ENCODE measurements at regions not wholly inside any gene's neighbourhood (a gene's known extent, or its start where the extent isn't known, plus 50 kb on each side); places are given as distances from the start of the nearest gene placed in this dataset.

GRCh38 chr21:23960769-23961168, 1646.5 kb downstream of the MRPL39 start:
- no peak overlapping the region for H3K27ac Mint-ChIP-seq (ENCODE audit: unreplicated experiment)
- no peak for DNase-seq (ENCODE audit: low spot score)
- no peaks in the 10 kb centered on the region for H3K27me3 Mint-ChIP-seq (ENCODE audit: low read depth)
- H3K9me3 Mint-ChIP-seq (ENCODE audit: low read depth) = peaks cover 51% of the 10 kb centered on the region
- TF ChIP-seq, protein P1, sequence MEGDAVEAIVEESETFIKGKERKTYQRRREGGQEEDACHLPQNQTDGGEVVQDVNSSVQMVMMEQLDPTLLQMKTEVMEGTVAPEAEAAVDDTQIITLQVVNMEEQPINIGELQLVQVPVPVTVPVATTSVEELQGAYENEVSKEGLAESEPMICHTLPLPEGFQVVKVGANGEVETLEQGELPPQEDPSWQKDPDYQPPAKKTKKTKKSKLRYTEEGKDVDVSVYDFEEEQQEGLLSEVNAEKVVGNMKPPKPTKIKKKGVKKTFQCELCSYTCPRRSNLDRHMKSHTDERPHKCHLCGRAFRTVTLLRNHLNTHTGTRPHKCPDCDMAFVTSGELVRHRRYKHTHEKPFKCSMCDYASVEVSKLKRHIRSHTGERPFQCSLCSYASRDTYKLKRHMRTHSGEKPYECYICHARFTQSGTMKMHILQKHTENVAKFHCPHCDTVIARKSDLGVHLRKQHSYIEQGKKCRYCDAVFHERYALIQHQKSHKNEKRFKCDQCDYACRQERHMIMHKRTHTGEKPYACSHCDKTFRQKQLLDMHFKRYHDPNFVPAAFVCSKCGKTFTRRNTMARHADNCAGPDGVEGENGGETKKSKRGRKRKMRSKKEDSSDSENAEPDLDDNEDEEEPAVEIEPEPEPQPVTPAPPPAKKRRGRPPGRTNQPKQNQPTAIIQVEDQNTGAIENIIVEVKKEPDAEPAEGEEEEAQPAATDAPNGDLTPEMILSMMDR (IDR thresholded peaks at IDR 0.05) = no peak
- H3K36me3 Mint-ChIP-seq (ENCODE audit: low read depth) = no peaks in the 10 kb centered on the region
- H3K4me1 Mint-ChIP-seq (ENCODE audit: low read depth) = no peaks in the 10 kb centered on the region
- H3K4me3 Mint-ChIP-seq (ENCODE audit: unreplicated experiment) = no peak overlapping the region

DNA sequence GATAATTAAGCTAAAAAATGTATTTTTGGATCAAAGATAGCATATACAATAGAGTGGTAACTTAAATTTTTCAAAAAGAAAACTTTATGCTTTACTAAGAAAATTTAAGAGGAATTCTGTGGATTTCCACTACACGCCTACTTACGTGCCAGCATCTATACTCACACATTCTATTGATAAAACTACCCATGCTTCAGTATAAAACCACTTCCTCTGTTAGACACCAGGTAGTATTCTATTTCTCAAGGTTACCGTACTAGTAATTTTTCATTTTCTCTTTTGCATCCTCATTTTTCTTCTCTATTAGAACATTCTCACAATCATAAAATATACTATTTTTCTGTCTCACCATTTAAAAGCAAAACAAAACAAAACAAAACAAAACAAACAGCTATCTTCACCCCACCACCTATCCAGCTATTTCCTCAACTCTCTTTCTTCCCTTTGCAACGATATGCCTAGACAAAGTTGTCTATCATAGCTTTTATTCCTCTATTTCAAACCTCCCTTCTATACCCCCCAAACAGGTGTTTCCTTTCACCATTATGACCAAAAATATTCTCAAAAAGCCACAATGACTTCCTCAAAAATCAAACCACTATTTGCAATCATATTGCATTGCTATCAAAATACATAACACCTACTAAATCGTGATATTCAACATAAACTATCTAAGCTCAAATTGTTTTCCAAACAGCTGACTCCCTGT, 1652.0 kb downstream of the MRPL39 start:
- Mint-ChIP-seq H3K36me3 (ENCODE audit: low read depth) (no peaks in the 10 kb centered on the region), H3K9me3 (ENCODE audit: low read depth) (peaks cover 46% of the 10 kb centered on the region), H3K4me1 (ENCODE audit: low read depth) (no peaks in the 10 kb centered on the region), H3K4me3 (ENCODE audit: unreplicated experiment) (no peak overlapping the region), H3K27me3 (ENCODE audit: low read depth) (no peaks in the 10 kb centered on the region), H3K27ac (ENCODE audit: unreplicated experiment) (no peak overlapping the region)
- TF ChIP-seq, protein P1 (IDR thresholded peaks at IDR 0.05) = no peak
- no peak for DNase-seq (ENCODE audit: low spot score)

- no peak overlapping the region for H3K27ac Mint-ChIP-seq (ENCODE audit: unreplicated experiment)
- H3K9me3 Mint-ChIP-seq (ENCODE audit: low read depth) = peaks cover 50% of the 10 kb centered on the region
- no peak for DNase-seq (ENCODE audit: low spot score)
- no peak overlapping the region for H3K4me3 Mint-ChIP-seq (ENCODE audit: unreplicated experiment)
- TF ChIP-seq, protein P1 (IDR thresholded peaks at IDR 0.05) = no peak
- no peaks in the 10 kb centered on the region for H3K27me3 Mint-ChIP-seq (ENCODE audit: low read depth)
- H3K36me3 Mint-ChIP-seq (ENCODE audit: low read depth) = no peaks in the 10 kb centered on the region
- no peaks in the 10 kb centered on the region for H3K4me1 Mint-ChIP-seq (ENCODE audit: low read depth)
Observed at GRCh38 chr21:23952269-23952668, 1655.0 kb downstream of the MRPL39 start.

DNA sequence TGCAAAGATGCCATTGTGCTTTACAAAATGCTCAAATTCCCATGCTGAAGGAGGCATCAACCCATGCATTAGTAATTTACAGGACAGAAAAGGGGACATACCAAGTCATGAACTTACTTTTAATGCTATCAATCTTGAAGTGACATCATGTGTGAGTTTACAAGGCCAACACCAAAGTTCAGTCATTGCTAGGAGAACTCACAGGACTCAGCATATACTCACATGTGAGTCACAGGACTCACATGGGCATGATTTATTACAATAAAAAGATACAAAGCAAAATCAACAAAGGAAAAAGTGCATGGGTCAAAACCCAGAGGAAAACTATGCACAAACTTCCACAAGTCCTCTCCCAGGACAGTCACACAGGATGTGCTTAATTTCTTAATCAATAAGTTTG, 1656.0 kb downstream of the MRPL39 start:
- TF ChIP-seq, protein P1 (IDR thresholded peaks at IDR 0.05) = no peak
- Mint-ChIP-seq H3K9me3 (ENCODE audit: low read depth) (peaks cover 48% of the 10 kb centered on the region), H3K4me1 (ENCODE audit: low read depth) (no peaks in the 10 kb centered on the region), H3K4me3 (ENCODE audit: unreplicated experiment) (no peak overlapping the region), H3K27me3 (ENCODE audit: low read depth) (no peaks in the 10 kb centered on the region), H3K27ac (ENCODE audit: unreplicated experiment) (no peak overlapping the region), H3K36me3 (ENCODE audit: low read depth) (no peaks in the 10 kb centered on the region)
- DNase-seq (ENCODE audit: low spot score) = no peak

DNA sequence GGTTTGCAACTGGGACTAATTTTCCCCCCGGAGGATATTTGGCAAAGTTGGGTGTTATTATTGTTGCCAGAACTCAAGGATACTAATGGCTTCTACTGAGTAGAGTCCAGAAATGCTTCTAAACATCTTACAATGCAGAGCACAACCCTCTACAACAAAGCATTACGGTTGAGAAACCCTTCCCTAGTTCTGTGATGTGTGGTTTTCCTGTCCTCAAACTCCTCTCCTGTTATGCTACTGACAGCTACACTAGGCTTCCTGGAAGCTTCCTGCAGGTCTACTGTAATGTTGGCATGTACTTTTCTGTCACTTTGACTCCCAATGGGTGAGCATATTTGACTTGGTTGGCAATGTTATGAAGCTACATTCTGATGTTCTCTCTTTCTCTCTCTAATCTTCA, 1656.9 kb downstream of the MRPL39 start:
- no peaks in the 10 kb centered on the region for H3K27me3 Mint-ChIP-seq (ENCODE audit: low read depth)
- no peaks in the 10 kb centered on the region for H3K36me3 Mint-ChIP-seq (ENCODE audit: low read depth)
- H3K4me1 Mint-ChIP-seq (ENCODE audit: low read depth) = no peaks in the 10 kb centered on the region
- peaks cover 44% of the 10 kb centered on the region for H3K9me3 Mint-ChIP-seq (ENCODE audit: low read depth)
- H3K4me3 Mint-ChIP-seq (ENCODE audit: unreplicated experiment) = no peak overlapping the region
- no peak for DNase-seq (ENCODE audit: low spot score)
- TF ChIP-seq, protein P1 (IDR thresholded peaks at IDR 0.05) = no peak
- no peak overlapping the region for H3K27ac Mint-ChIP-seq (ENCODE audit: unreplicated experiment)

Data from chondrocyte (in vitro differentiated cells).